IMR-90 (cell line): ENCODE measurements at regions not wholly inside any gene's neighbourhood (a gene's known extent, or its start where the extent isn't known, plus 50 kb on each side); places are given as distances from the start of the nearest gene placed in this dataset.

Experiments
- ATAC-seq: fragments of 200-7000 bp; cut with Tn5 transposase; 2 replicates; pipeline ENCODE4 v1.9.1; 2020; ENCODE audit warnings: low read depth, mild to moderate bottlenecking, moderate library complexity
- BruUV-seq: library from RNA; stranded (reverse); fragments of 400-500 nt; replicated peaks from 2 replicates; lab custom pipeline; 2021; lab: Mats Ljungman, UMichigan
- CTCF ChIA-PET: fragments of 300-600 bp; formaldehyde crosslinking; extraction: SDS; loops from one replicate; lab custom pipeline; 2021; ENCODE audit warnings: antibody characterized with exemption; lab: Yijun Ruan, JAX
- POLR2A ChIA-PET: fragments of 300-600 bp; sonication (Branson Sonifier 250); formaldehyde crosslinking; loops from one replicate; lab custom pipeline; 2022; ENCODE audit warnings: antibody characterized with exemption; ENCODE audit not compliant: unreplicated experiment; lab: Charles Lee
- DNase-seq: peaks from one replicate; pipeline ENCODE4 v3.0.0; 2013
- H2AFZ ChIP-seq: replicated peaks from 2 replicates; pipeline ENCODE3; 2013; ENCODE audit warnings: low read length, mild to moderate bottlenecking; ENCODE audit not compliant: poor library complexity
- H2AK5ac ChIP-seq: 2 replicates; pipeline ENCODE4 v1.6.1; 2013; ENCODE audit warnings: low read depth, low read length, inconsistent platforms
- H2AK9ac ChIP-seq: replicated peaks from 2 replicates; pipeline ENCODE3; 2013; ENCODE audit warnings: mild to moderate bottlenecking, low read depth, low read length, moderate library complexity; ENCODE audit not compliant: poor library complexity
- H2BK120ac ChIP-seq: 2 replicates; pipeline ENCODE4 v1.6.1; 2013; ENCODE audit warnings: low read depth, low read length, inconsistent platforms
- H2BK15ac ChIP-seq: 3 replicates; pipeline ENCODE4 v1.6.1; 2013; ENCODE audit warnings: low read depth, low read length, inconsistent platforms
- H2BK20ac ChIP-seq: 2 replicates; pipeline ENCODE4 v1.6.1; 2013; ENCODE audit warnings: low read depth, mild to moderate bottlenecking, inconsistent platforms, low read length, moderate library complexity
- H2BK5ac ChIP-seq: 2 replicates; pipeline ENCODE4 v1.6.1; 2013; ENCODE audit warnings: mild to moderate bottlenecking, low read depth, low read length, inconsistent platforms; ENCODE audit not compliant: poor library complexity, severe bottlenecking
- H3K14ac ChIP-seq: replicated peaks from 2 replicates; pipeline ENCODE4 v1.6.1; 2013; ENCODE audit warnings: low read depth, low read length, inconsistent platforms
- H3K18ac ChIP-seq: 2 replicates; pipeline ENCODE4 v1.6.1; 2013; ENCODE audit warnings: low read depth, low read length, control low read depth
- H3K23ac ChIP-seq: 2 replicates; pipeline ENCODE4 v1.6.1; 2013; ENCODE audit warnings: low read depth, low read length, inconsistent platforms
- H3K27ac ChIP-seq: 2 replicates; pipeline ENCODE4 v1.5.1; 2013; ENCODE audit warnings: mild to moderate bottlenecking, control low read depth, low read length; ENCODE audit not compliant: insufficient read depth
- H3K27me3 ChIP-seq: 2 replicates; pipeline ENCODE4 v1.6.1; 2013; ENCODE audit warnings: low read length; ENCODE audit not compliant: control insufficient read depth, insufficient read depth
- H3K36me3 ChIP-seq: 2 replicates; pipeline ENCODE4 v1.6.1; 2013; ENCODE audit warnings: low read length, mixed read lengths; ENCODE audit not compliant: control insufficient read depth, insufficient read depth
- H3K4ac ChIP-seq: 2 replicates; pipeline ENCODE4 v1.6.1; 2013; ENCODE audit warnings: low read depth, low read length, inconsistent platforms
- H3K4me1 ChIP-seq: 2 replicates; pipeline ENCODE4 v1.6.1; 2013; ENCODE audit warnings: low read length, mixed read lengths; ENCODE audit not compliant: control insufficient read depth, insufficient read depth
- H3K4me2 ChIP-seq: 2 replicates; pipeline ENCODE4 v1.6.1; 2013; ENCODE audit warnings: low read depth, mild to moderate bottlenecking, control low read depth, low read length, moderate library complexity
- H3K4me3 ChIP-seq: 2 replicates; pipeline ENCODE4 v1.5.1; 2013; ENCODE audit warnings: low read depth, mild to moderate bottlenecking, control low read depth, low read length, moderate library complexity; ENCODE audit not compliant: insufficient read depth
- H3K56ac ChIP-seq: 2 replicates; pipeline ENCODE4 v1.6.1; 2013; ENCODE audit warnings: low read length, inconsistent platforms; ENCODE audit not compliant: insufficient read depth; ENCODE audit errors: extremely low read depth
- H3K79me1 ChIP-seq, 2 experiments: 2 replicates each; pipeline ENCODE4 v1.6.1; 2013; ENCODE audit warnings: low read length in 2 of 2, inconsistent platforms in 1 of 2, low read depth in 1 of 2
- H3K9ac ChIP-seq: 2 replicates; pipeline ENCODE4 v1.6.1; 2013; ENCODE audit warnings: low read depth, low read length, control low read depth
- H3K9me1 ChIP-seq: 2 replicates; pipeline ENCODE4 v1.6.1; 2013; ENCODE audit warnings: low read length, inconsistent platforms; ENCODE audit not compliant: insufficient read depth
- H3K9me3 ChIP-seq: 2 replicates; pipeline ENCODE4 v1.6.1; 2013; ENCODE audit warnings: low read length; ENCODE audit not compliant: control insufficient read depth, insufficient read depth
- H4K20me1 ChIP-seq: 2 replicates; pipeline ENCODE4 v1.6.1; 2013; ENCODE audit warnings: low read length, inconsistent platforms; ENCODE audit not compliant: insufficient read depth
- H4K5ac ChIP-seq: 2 replicates; pipeline ENCODE4 v1.6.1; 2013; ENCODE audit warnings: mild to moderate bottlenecking, low read depth, low read length, control low read depth
- H4K8ac ChIP-seq, 2 experiments: 2 replicates each; pipeline ENCODE4 v1.6.1; 2013; ENCODE audit warnings: low read depth in 2 of 2, low read length in 2 of 2, control low read depth in 1 of 2, inconsistent platforms in 1 of 2
- H4K91ac ChIP-seq: 2 replicates; pipeline ENCODE4 v1.6.1; 2013; ENCODE audit warnings: low read depth, low read length, inconsistent platforms; ENCODE audit not compliant: insufficient read depth
- BHLHE40 ChIP-seq: fragments of 150-350 bp; IDR thresholded peaks from 2 replicates; pipeline ENCODE4 v1.6.1; 2016; ENCODE audit warnings: mild to moderate bottlenecking, low read depth, low read length
- CEBPB ChIP-seq: IDR thresholded peaks from 2 replicates; pipeline ENCODE4 v1.6.1; 2012; ENCODE audit warnings: low read depth, low read length, improper control_type of control experiment
- CHD1 ChIP-seq: IDR thresholded peaks from 2 replicates; pipeline ENCODE4 v1.6.1; 2012; ENCODE audit warnings: low read depth, low read length, improper control_type of control experiment
- CTCF ChIP-seq: conservative IDR thresholded peaks from 2 replicates; pipeline ENCODE4 v1.5.1; 2012; ENCODE audit warnings: mild to moderate bottlenecking, low read depth, low read length, improper control_type of control experiment
- ELK1 ChIP-seq: fragments of 150-350 bp; IDR thresholded peaks from 2 replicates; pipeline ENCODE4 v1.6.1; 2016; ENCODE audit warnings: low read depth, mild to moderate bottlenecking, low read length, moderate library complexity, borderline replicate concordance
- FOS ChIP-seq: fragments of 150-350 bp; IDR thresholded peaks from 2 replicates; pipeline ENCODE4 v1.6.1; 2016; ENCODE audit warnings: low read depth, low read length
- MAFK ChIP-seq: IDR thresholded peaks from 2 replicates; pipeline ENCODE4 v1.6.1; 2012; ENCODE audit warnings: low read depth, low read length, improper control_type of control experiment
- MAZ ChIP-seq: IDR thresholded peaks from 2 replicates; pipeline ENCODE4 v1.6.1; 2012; ENCODE audit warnings: low read depth, mild to moderate bottlenecking, low read length, improper control_type of control experiment, moderate library complexity, borderline replicate concordance
- MXI1 ChIP-seq: IDR thresholded peaks from 2 replicates; pipeline ENCODE4 v1.6.1; 2012; ENCODE audit warnings: low read depth, mild to moderate bottlenecking, low read length, moderate library complexity, borderline replicate concordance
- NFE2L2 ChIP-seq: fragments of 150-350 bp; IDR thresholded peaks from 2 replicates; pipeline ENCODE4 v1.6.1; 2016; ENCODE audit warnings: low read depth, mild to moderate bottlenecking, low read length
- POLR2A ChIP-seq: IDR thresholded peaks from 2 replicates; pipeline ENCODE4 v1.6.1; 2012; ENCODE audit warnings: mild to moderate bottlenecking, low read depth, low read length
- RAD21 ChIP-seq: IDR thresholded peaks from 2 replicates; pipeline ENCODE4 v1.6.1; 2012; ENCODE audit warnings: low read length, improper control_type of control experiment
- RCOR1 ChIP-seq: IDR thresholded peaks from 2 replicates; pipeline ENCODE4 v1.6.1; 2012; ENCODE audit warnings: mild to moderate bottlenecking, low read length, improper control_type of control experiment; ENCODE audit not compliant: insufficient replicate concordance
- RFX5 ChIP-seq: IDR thresholded peaks from 2 replicates; pipeline ENCODE4 v1.8.0; 2012; ENCODE audit warnings: low read depth, mild to moderate bottlenecking, low read length, moderate library complexity
- SMC3 ChIP-seq: fragments of 150-350 bp; IDR thresholded peaks from 2 replicates; pipeline ENCODE4 v1.6.1; 2016; ENCODE audit warnings: low read depth, mild to moderate bottlenecking, antibody characterized with exemption, low read length, moderate library complexity
- USF2 ChIP-seq: fragments of 150-350 bp; IDR thresholded peaks from 2 replicates; pipeline ENCODE4 v1.6.1; 2017; ENCODE audit warnings: mild to moderate bottlenecking, antibody characterized with exemption, low read length, low read depth
- WGBS, 2 experiments: methylation state at CpG; one replicate each; pipeline versions ENCODE4 v1.1.5 to v1.1.7; 2013; ENCODE audit warnings: missing lambda C conversion rate in 2 of 2; ENCODE audit not compliant: insufficient read length in 1 of 2; ENCODE audit errors: extremely low coverage in 2 of 2; 5-methylcytosine and 5-hydroxymethylcytosine counted together
- dilution Hi-C: fragments of 300-500 bp; cut with HindIII; formaldehyde crosslinking; loops from one replicate; pipeline ENCODE4 v1.14.3; 2018; ENCODE audit warnings: low sequenced_read_pairs; ENCODE audit not compliant: unreplicated experiment
- in situ Hi-C: fragments of 300-500 bp; cut with MboI; formaldehyde crosslinking; loops from 3 replicates; pipeline ENCODE4 v1.14.3; 2019; ENCODE audit warnings: low sequenced_read_pairs, inconsistent platforms, mixed read lengths
- intact Hi-C: fragments of 100-400 bp; cut with micrococcal nuclease; formaldehyde crosslinking; loops from 2 replicates; pipeline ENCODE4 v1.10.0; 2022

GRCh38 chr11:109526061-109526460 lies 104.1 kb downstream of the C11orf87 start:
- intact Hi-C loops = no loop called here
- Histone ChIP-seq H3K4me2 (no peak overlapping the region), H2AK5ac (no peak overlapping the region), H3K14ac (no peak overlapping the region), H4K20me1 (no peaks in the 10 kb centered on the region), H3K18ac (no peak overlapping the region), H3K4ac (no peak overlapping the region), H3K23ac (no peak overlapping the region), H4K8ac (no peak overlapping the region), H3K79me1 (no peaks in the 10 kb centered on the region), H3K9ac (no peak overlapping the region), H3K4me3 (no peak overlapping the region), H3K56ac (no peak overlapping the region), H2AK9ac (no peak overlapping the region), H4K5ac (no peak overlapping the region), H3K27me3 (no peaks in the 10 kb centered on the region), H3K4me1 (no peaks in the 10 kb centered on the region), H3K9me3 (peaks cover 3% of the 10 kb centered on the region; the same call in 1 of the 2 replicates), H2BK15ac (no peak overlapping the region), H3K36me3 (no peaks in the 10 kb centered on the region), H4K91ac (no peak overlapping the region), H3K27ac (no peak overlapping the region), H3K9me1 (no peaks in the 10 kb centered on the region), H2BK20ac (no peak overlapping the region), H2AFZ (no peak overlapping the region), H2BK5ac (no peak overlapping the region), H2BK120ac (no peak overlapping the region)
- ChIA-PET CTCF (no interaction called here), POLR2A (no interaction called here)
- no TSS peak for BruUV-seq
- DNase-seq (no peak), ATAC-seq (no peak)
- WGBS, 2 experiments = no CpG with 5 or more reads among the region's 5 CpGs
- dilution Hi-C loops = no loop called here
- in situ Hi-C loops = no loop called here
- TF ChIP-seq MAFK (no peak), SMC3 (no peak), NFE2L2 (no peak), MAZ (no peak), CEBPB (no peak), USF2 (no peak), RCOR1 (no peak), FOS (no peak), ELK1 (no peak), CHD1 (no peak), CTCF (no peak), MXI1 (no peak), POLR2A (no peak), BHLHE40 (no peak), RFX5 (no peak), RAD21 (no peak)
